IMR-90 (cell line): ENCODE measurements at regions not wholly inside any gene's neighbourhood (a gene's known extent, or its start where the extent isn't known, plus 50 kb on each side); places are given as distances from the start of the nearest gene placed in this dataset.

ENCODE experiments used
- BHLHE40 ChIP-seq: fragments of 150-350 bp; IDR thresholded peaks from 2 replicates; pipeline ENCODE4 v1.6.1; 2016; ENCODE audit warnings: mild to moderate bottlenecking, low read depth, low read length
- CEBPB ChIP-seq: IDR thresholded peaks from 2 replicates; pipeline ENCODE4 v1.6.1; 2012; ENCODE audit warnings: low read depth, low read length, improper control_type of control experiment
- CHD1 ChIP-seq: IDR thresholded peaks from 2 replicates; pipeline ENCODE4 v1.6.1; 2012; ENCODE audit warnings: low read depth, low read length, improper control_type of control experiment
- FOS ChIP-seq: fragments of 150-350 bp; IDR thresholded peaks from 2 replicates; pipeline ENCODE4 v1.6.1; 2016; ENCODE audit warnings: low read depth, low read length
- MAFK ChIP-seq: IDR thresholded peaks from 2 replicates; pipeline ENCODE4 v1.6.1; 2012; ENCODE audit warnings: low read depth, low read length, improper control_type of control experiment
- MAZ ChIP-seq: IDR thresholded peaks from 2 replicates; pipeline ENCODE4 v1.6.1; 2012; ENCODE audit warnings: low read depth, mild to moderate bottlenecking, low read length, improper control_type of control experiment, moderate library complexity, borderline replicate concordance
- MXI1 ChIP-seq: IDR thresholded peaks from 2 replicates; pipeline ENCODE4 v1.6.1; 2012; ENCODE audit warnings: low read depth, mild to moderate bottlenecking, low read length, moderate library complexity, borderline replicate concordance
- POLR2A ChIP-seq: IDR thresholded peaks from 2 replicates; pipeline ENCODE4 v1.6.1; 2012; ENCODE audit warnings: mild to moderate bottlenecking, low read depth, low read length
- RAD21 ChIP-seq: IDR thresholded peaks from 2 replicates; pipeline ENCODE4 v1.6.1; 2012; ENCODE audit warnings: low read length, improper control_type of control experiment
- RCOR1 ChIP-seq: IDR thresholded peaks from 2 replicates; pipeline ENCODE4 v1.6.1; 2012; ENCODE audit warnings: mild to moderate bottlenecking, low read length, improper control_type of control experiment; ENCODE audit not compliant: insufficient replicate concordance
- SMC3 ChIP-seq: fragments of 150-350 bp; IDR thresholded peaks from 2 replicates; pipeline ENCODE4 v1.6.1; 2016; ENCODE audit warnings: low read depth, mild to moderate bottlenecking, antibody characterized with exemption, low read length, moderate library complexity
- TF ChIP-seq, protein P1 (sequence below): conservative IDR thresholded peaks from 2 replicates; pipeline ENCODE4 v1.5.1; 2012; ENCODE audit warnings: mild to moderate bottlenecking, low read depth, low read length, improper control_type of control experiment
- TF ChIP-seq, protein P2 (sequence below): fragments of 150-350 bp; IDR thresholded peaks from 2 replicates; pipeline ENCODE4 v1.6.1; 2017; ENCODE audit warnings: mild to moderate bottlenecking, antibody characterized with exemption, low read length, low read depth
- TF ChIP-seq, protein P3 (sequence below): fragments of 150-350 bp; IDR thresholded peaks from 2 replicates; pipeline ENCODE4 v1.6.1; 2016; ENCODE audit warnings: low read depth, mild to moderate bottlenecking, low read length, moderate library complexity, borderline replicate concordance

DNA sequence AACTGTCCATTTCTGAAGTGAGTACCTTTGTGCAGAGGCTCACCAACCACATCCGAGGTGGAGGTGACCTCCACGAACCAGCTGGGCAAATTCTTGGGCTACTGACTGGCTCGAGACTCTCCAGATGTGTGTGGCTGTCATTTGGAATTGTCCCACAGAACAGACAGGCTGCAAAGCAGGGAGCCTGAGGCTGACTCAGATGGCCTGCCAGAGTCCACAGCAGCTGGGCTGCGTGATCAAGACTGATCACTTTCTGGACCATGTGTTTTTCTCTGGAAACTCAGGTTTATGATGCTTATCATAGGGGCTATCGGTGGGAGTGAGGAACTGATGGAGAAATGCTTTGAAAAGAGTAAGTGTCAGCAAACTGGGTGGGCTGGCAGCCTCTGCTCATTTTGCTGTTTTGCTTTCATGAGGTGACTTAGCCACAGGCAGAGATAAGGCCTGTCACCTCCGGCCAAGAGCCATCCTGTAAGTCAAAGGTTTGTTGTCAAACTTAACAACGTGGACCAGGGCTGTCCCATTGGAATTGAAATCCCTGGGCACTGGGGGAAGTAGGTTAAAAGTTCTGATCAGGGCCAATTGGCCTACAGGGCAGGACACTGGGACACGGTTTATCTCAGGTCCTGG is 120.4 kb downstream of the LIPG start:
- TF ChIP-seq, protein P1, sequence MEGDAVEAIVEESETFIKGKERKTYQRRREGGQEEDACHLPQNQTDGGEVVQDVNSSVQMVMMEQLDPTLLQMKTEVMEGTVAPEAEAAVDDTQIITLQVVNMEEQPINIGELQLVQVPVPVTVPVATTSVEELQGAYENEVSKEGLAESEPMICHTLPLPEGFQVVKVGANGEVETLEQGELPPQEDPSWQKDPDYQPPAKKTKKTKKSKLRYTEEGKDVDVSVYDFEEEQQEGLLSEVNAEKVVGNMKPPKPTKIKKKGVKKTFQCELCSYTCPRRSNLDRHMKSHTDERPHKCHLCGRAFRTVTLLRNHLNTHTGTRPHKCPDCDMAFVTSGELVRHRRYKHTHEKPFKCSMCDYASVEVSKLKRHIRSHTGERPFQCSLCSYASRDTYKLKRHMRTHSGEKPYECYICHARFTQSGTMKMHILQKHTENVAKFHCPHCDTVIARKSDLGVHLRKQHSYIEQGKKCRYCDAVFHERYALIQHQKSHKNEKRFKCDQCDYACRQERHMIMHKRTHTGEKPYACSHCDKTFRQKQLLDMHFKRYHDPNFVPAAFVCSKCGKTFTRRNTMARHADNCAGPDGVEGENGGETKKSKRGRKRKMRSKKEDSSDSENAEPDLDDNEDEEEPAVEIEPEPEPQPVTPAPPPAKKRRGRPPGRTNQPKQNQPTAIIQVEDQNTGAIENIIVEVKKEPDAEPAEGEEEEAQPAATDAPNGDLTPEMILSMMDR = no peak
- TF ChIP-seq POLR2A (no peak), BHLHE40 (no peak), RCOR1 (no peak), MAFK (no peak), FOS (no peak), MAZ (no peak), MXI1 (no peak), CEBPB (no peak), CHD1 (no peak), RAD21 (no peak), SMC3 (no peak)
- TF ChIP-seq, protein P2, sequence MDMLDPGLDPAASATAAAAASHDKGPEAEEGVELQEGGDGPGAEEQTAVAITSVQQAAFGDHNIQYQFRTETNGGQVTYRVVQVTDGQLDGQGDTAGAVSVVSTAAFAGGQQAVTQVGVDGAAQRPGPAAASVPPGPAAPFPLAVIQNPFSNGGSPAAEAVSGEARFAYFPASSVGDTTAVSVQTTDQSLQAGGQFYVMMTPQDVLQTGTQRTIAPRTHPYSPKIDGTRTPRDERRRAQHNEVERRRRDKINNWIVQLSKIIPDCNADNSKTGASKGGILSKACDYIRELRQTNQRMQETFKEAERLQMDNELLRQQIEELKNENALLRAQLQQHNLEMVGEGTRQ = no peak
- TF ChIP-seq, protein P3, sequence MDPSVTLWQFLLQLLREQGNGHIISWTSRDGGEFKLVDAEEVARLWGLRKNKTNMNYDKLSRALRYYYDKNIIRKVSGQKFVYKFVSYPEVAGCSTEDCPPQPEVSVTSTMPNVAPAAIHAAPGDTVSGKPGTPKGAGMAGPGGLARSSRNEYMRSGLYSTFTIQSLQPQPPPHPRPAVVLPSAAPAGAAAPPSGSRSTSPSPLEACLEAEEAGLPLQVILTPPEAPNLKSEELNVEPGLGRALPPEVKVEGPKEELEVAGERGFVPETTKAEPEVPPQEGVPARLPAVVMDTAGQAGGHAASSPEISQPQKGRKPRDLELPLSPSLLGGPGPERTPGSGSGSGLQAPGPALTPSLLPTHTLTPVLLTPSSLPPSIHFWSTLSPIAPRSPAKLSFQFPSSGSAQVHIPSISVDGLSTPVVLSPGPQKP = no peak
